H9 (cell line): ENCODE measurements at regions not wholly inside any gene's neighbourhood (a gene's known extent, or its start where the extent isn't known, plus 50 kb on each side); places are given as distances from the start of the nearest gene placed in this dataset.

Source experiments
- DNase-seq: peaks from one replicate; pipeline ENCODE4 v3.0.0-alpha.2; 2017
- H2AFZ ChIP-seq: one replicate; pipeline ENCODE4 v1.6.1; 2013; ENCODE audit warnings: mild to moderate bottlenecking, low read length, control low read depth, moderate library complexity
- H2AK5ac ChIP-seq: 2 replicates; pipeline ENCODE4 v1.6.1; 2013; ENCODE audit warnings: low read length, control low read depth, mixed read lengths; ENCODE audit not compliant: insufficient read length
- H2BK120ac ChIP-seq: one replicate; pipeline ENCODE4 v1.6.1; 2013; ENCODE audit warnings: low read depth, mild to moderate bottlenecking, low read length, control low read depth, inconsistent platforms; ENCODE audit not compliant: poor library complexity, severe bottlenecking
- H2BK12ac ChIP-seq: 2 replicates; pipeline ENCODE4 v1.6.1; 2013; ENCODE audit warnings: low read length, control low read depth, mixed read lengths, low read depth; ENCODE audit not compliant: insufficient read length
- H2BK15ac ChIP-seq: 2 replicates; pipeline ENCODE4 v1.6.1; 2013; ENCODE audit warnings: low read depth, low read length, control low read depth
- H2BK20ac ChIP-seq: one replicate; pipeline ENCODE4 v1.6.1; 2013; ENCODE audit warnings: low read depth, mild to moderate bottlenecking, low read length, control low read depth, inconsistent platforms; ENCODE audit not compliant: poor library complexity, severe bottlenecking
- H2BK5ac ChIP-seq: 2 replicates; pipeline ENCODE4 v1.6.1; 2013; ENCODE audit warnings: low read length, control low read depth, mixed read lengths; ENCODE audit not compliant: insufficient read length
- H3K14ac ChIP-seq: 2 replicates; pipeline ENCODE4 v1.6.1; 2013; ENCODE audit warnings: low read length, control low read depth; ENCODE audit not compliant: insufficient read depth
- H3K18ac ChIP-seq: 2 replicates; pipeline ENCODE4 v1.6.1; 2013; ENCODE audit warnings: low read depth, mild to moderate bottlenecking, mixed read lengths, low read length, control low read depth; ENCODE audit not compliant: insufficient read length
- H3K23ac ChIP-seq: 2 replicates; pipeline ENCODE4 v1.6.1; 2013; ENCODE audit warnings: low read length, control low read depth, mixed read lengths, low read depth; ENCODE audit not compliant: insufficient read length
- H3K23me2 ChIP-seq: 2 replicates; pipeline ENCODE4 v1.6.1; 2013; ENCODE audit warnings: low read depth, mild to moderate bottlenecking, mixed read lengths, low read length, control low read depth; ENCODE audit not compliant: insufficient read length, poor library complexity, severe bottlenecking
- H3K27ac ChIP-seq: 2 replicates; pipeline ENCODE4 v1.5.1; 2013; ENCODE audit warnings: low read length, control low read depth, mixed read lengths, low read depth; ENCODE audit not compliant: insufficient read length
- H3K27me3 ChIP-seq: 2 replicates; pipeline ENCODE4 v1.6.1; 2013; ENCODE audit warnings: low read length, control low read depth, inconsistent platforms; ENCODE audit not compliant: insufficient read depth
- H3K4ac ChIP-seq: 2 replicates; pipeline ENCODE4 v1.6.1; 2013; ENCODE audit warnings: low read depth, mild to moderate bottlenecking, control low read depth, inconsistent platforms, low read length, moderate library complexity
- H3K4me1 ChIP-seq: 2 replicates; pipeline ENCODE4 v1.6.1; 2013; ENCODE audit warnings: low read length, control low read depth, inconsistent platforms; ENCODE audit not compliant: insufficient read depth
- H3K4me2 ChIP-seq: 2 replicates; pipeline ENCODE4 v1.6.1; 2013; ENCODE audit warnings: low read length, control low read depth, mixed read lengths; ENCODE audit not compliant: insufficient read length, insufficient read depth
- H3K56ac ChIP-seq: 2 replicates; pipeline ENCODE4 v1.6.1; 2013; ENCODE audit warnings: low read depth, mild to moderate bottlenecking, mixed read lengths, low read length, control low read depth; ENCODE audit not compliant: insufficient read length
- H3K79me1 ChIP-seq: 2 replicates; pipeline ENCODE4 v1.6.1; 2013; ENCODE audit warnings: low read depth, mild to moderate bottlenecking, moderate library complexity, low read length, control low read depth, inconsistent platforms; ENCODE audit not compliant: insufficient read depth, poor library complexity, severe bottlenecking
- H3K79me2 ChIP-seq: 2 replicates; pipeline ENCODE4 v1.6.1; 2013; ENCODE audit warnings: low read length, control low read depth, inconsistent platforms; ENCODE audit not compliant: insufficient read depth
- H3K9ac ChIP-seq: 2 replicates; pipeline ENCODE4 v1.6.1; 2013; ENCODE audit warnings: low read length, control low read depth, mixed read lengths; ENCODE audit not compliant: insufficient read length; ENCODE audit errors: extremely low read depth
- H3K9me3 ChIP-seq: one replicate; pipeline ENCODE4 v1.6.1; 2013; ENCODE audit warnings: low read depth, low read length, inconsistent platforms; ENCODE audit not compliant: control insufficient read depth
- H3T11ph ChIP-seq: one replicate; pipeline ENCODE4 v1.6.1; 2013; ENCODE audit warnings: mild to moderate bottlenecking, low read length, control low read depth, inconsistent platforms
- H4K20me1 ChIP-seq: one replicate; pipeline ENCODE4 v1.6.1; 2013; ENCODE audit not compliant: control insufficient read depth, insufficient read length, insufficient read depth
- H4K5ac ChIP-seq: 2 replicates; pipeline ENCODE4 v1.6.1; 2013; ENCODE audit warnings: low read depth, mild to moderate bottlenecking, mixed read lengths, low read length, control low read depth; ENCODE audit not compliant: insufficient read length
- H4K8ac ChIP-seq: replicated peaks from 2 replicates; pipeline ENCODE4 v1.6.1; 2013; ENCODE audit warnings: low read length, control low read depth, mixed read lengths, low read depth; ENCODE audit not compliant: insufficient read length
- H4K91ac ChIP-seq: 2 replicates; pipeline ENCODE4 v1.6.1; 2013; ENCODE audit warnings: low read depth, mild to moderate bottlenecking, moderate library complexity, mixed read lengths, low read length, control low read depth; ENCODE audit not compliant: insufficient read length
- H3K27ac Mint-ChIP-seq, 3 experiments: 2 replicates in 2 of 3; 3 replicates in 1 of 3; pipeline ENCODE4 v1.8.0; 2020 to 2021; ENCODE audit warnings: mixed read lengths in 3 of 3, mild to moderate bottlenecking in 1 of 3, moderate library complexity in 1 of 3
- H3K27me3 Mint-ChIP-seq: 2 replicates; pipeline ENCODE4 v1.8.0; 2021; ENCODE audit warnings: low read depth, mild to moderate bottlenecking, moderate library complexity, mixed read lengths
- H3K36me3 Mint-ChIP-seq, 3 experiments: 2 replicates in 2 of 3; 3 replicates in 1 of 3; pipeline ENCODE4 v1.8.0; 2020 to 2021; ENCODE audit warnings: low read depth in 3 of 3, mixed read lengths in 3 of 3; ENCODE audit not compliant: insufficient read depth in 1 of 3
- H3K4me1 Mint-ChIP-seq, 2 experiments: 2 replicates each; pipeline ENCODE4 v1.8.0; 2020; ENCODE audit warnings: mixed read lengths in 2 of 2
- H3K4me3 Mint-ChIP-seq, 2 experiments: 2 replicates in 1 of 2; 3 replicates in 1 of 2; pipeline ENCODE4 v1.8.0; 2020 to 2021; ENCODE audit warnings: mild to moderate bottlenecking in 2 of 2, mixed read lengths in 2 of 2, moderate library complexity in 1 of 2
- H3K9me3 Mint-ChIP-seq, 2 experiments: 2 replicates in 1 of 2; 3 replicates in 1 of 2; pipeline ENCODE4 v1.8.0; 2020; ENCODE audit warnings: mild to moderate bottlenecking in 2 of 2, mixed read lengths in 2 of 2, moderate library complexity in 1 of 2
- CTCF ChIP-seq: fragments of 200-600 bp; sonication (generic); conservative IDR thresholded peaks from 3 replicates; pipeline ENCODE4 v1.8.0; 2021; ENCODE audit warnings: antibody characterized with exemption, mild to moderate bottlenecking
- WGBS: extraction: QIAGEN DNeasy Blood & Tissue Kit; methylation state at CpG from one replicate; pipeline ENCODE4 v1.1.7; 2013; ENCODE audit warnings: missing lambda C conversion rate, low lambda C conversion rate, mixed read lengths; ENCODE audit not compliant: insufficient read length; ENCODE audit errors: extremely low coverage; 5-methylcytosine and 5-hydroxymethylcytosine counted together

DNA sequence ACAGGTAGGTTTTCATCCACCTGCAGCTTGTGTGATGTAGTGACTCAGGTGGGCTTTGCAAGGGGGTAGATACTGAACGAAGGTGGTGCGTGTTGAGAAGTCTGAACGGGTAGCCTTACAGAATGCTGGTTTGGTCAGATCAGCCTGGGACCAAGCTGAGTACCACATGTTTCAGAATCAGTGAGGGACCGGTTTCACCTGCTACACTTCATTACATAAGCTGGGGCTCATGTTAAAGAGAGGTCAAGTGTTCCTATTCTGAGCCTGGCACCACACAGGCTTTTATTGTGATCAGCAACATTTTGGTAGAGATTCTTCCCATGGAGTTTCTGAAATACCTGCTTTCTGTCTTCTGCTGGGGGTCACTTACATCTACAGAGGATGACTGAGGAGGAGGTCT is 207.4 kb upstream of the EEF2KMT start:
- Mint-ChIP-seq H3K9me3 (peaks cover 6 to 25% of the 10 kb centered on the region in 2 experiments; a peak in 4 of 5 replicates), H3K27me3 (peaks cover 1% of the 10 kb centered on the region; the same call in 1 of the 2 replicates), H3K4me3 (no peak overlapping the region), H3K27ac (no peak overlapping the region), H3K36me3 (peaks cover 8 to 15% (median 9%) of the 10 kb centered on the region in 3 experiments), H3K4me1 (peaks cover 0 to 4% of the 10 kb centered on the region in 2 experiments; a peak in 2 of 4 replicates)
- H4K5ac ChIP-seq: no peak overlapping the region
- no peak overlapping the region for H3K4me2 ChIP-seq
- no peaks in the 10 kb centered on the region for H4K20me1 ChIP-seq
- H3K56ac ChIP-seq: no peak overlapping the region
- no peak overlapping the region for H3K4ac ChIP-seq
- no peaks in the 10 kb centered on the region for H3K4me1 ChIP-seq
- H2AK5ac ChIP-seq: no peak overlapping the region
- no peak overlapping the region for H2BK120ac ChIP-seq
- H3K79me2 ChIP-seq: no peaks in the 10 kb centered on the region
- no peak for DNase-seq
- H2BK5ac ChIP-seq: no peak overlapping the region
- no peak overlapping the region for H2AFZ ChIP-seq
- H3K27ac ChIP-seq: no peak overlapping the region
- no peak overlapping the region for H3T11ph ChIP-seq
- no peaks in the 10 kb centered on the region for H3K9me3 ChIP-seq
- no peak overlapping the region for H3K18ac ChIP-seq
- no peak overlapping the region for H3K9ac ChIP-seq
- no CpG with 5 or more reads among the region's 4 CpGs for WGBS
- H2BK12ac ChIP-seq: no peak overlapping the region
- no peak overlapping the region for H2BK15ac ChIP-seq
- H3K14ac ChIP-seq: no peak overlapping the region
- H3K23ac ChIP-seq: no peak overlapping the region
- no peak for TF ChIP-seq CTCF
- H3K79me1 ChIP-seq: no peaks in the 10 kb centered on the region
- H4K8ac ChIP-seq: no peak overlapping the region
- H2BK20ac ChIP-seq: no peak overlapping the region
- no peaks in the 10 kb centered on the region for H3K27me3 ChIP-seq
- no peaks in the 10 kb centered on the region for H3K23me2 ChIP-seq
- no peak overlapping the region for H4K91ac ChIP-seq
